WI38 (cell line): ENCODE measurements at regions not wholly inside any gene's neighbourhood (a gene's known extent, or its start where the extent isn't known, plus 50 kb on each side); places are given as distances from the start of the nearest gene placed in this dataset.

Experiments used
- H3K4me3 ChIP-seq: 2 replicates; pipeline ENCODE4 v1.5.1; 2011; ENCODE audit warnings: low read depth, mild to moderate bottlenecking, control low read depth, low read length
- CTCF ChIP-seq: IDR thresholded peaks from 2 replicates; pipeline ENCODE4 v1.5.1; 2012; ENCODE audit warnings: low read depth, mild to moderate bottlenecking, control low read depth, low read length

GRCh38 chr1:201761178-201761577 lies 67.8 kb upstream of the IPO9 start:
- no peak for TF ChIP-seq CTCF
- H3K4me3 ChIP-seq: no peak overlapping the region

- H3K4me3 ChIP-seq: no peak overlapping the region
- TF ChIP-seq CTCF: no peak
Measured at GRCh38 chr1:201761871-201762270, 67.1 kb upstream of the IPO9 start.

- TF ChIP-seq CTCF: no peak
- H3K4me3 ChIP-seq: no peak overlapping the region
Measured at GRCh38 chr1:201762381-201762780, 66.6 kb upstream of the IPO9 start.

- no peak overlapping the region for H3K4me3 ChIP-seq
- TF ChIP-seq CTCF: no peak
Measured at GRCh38 chr1:201763455-201764140, 65.4 kb upstream of the IPO9 start.

- no peak for TF ChIP-seq CTCF
- H3K4me3 ChIP-seq: no peak overlapping the region
Measured at GRCh38 chr1:201764166-201764565, 64.8 kb upstream of the IPO9 start.

GRCh38 chr1:201764579-201764978 lies 64.4 kb upstream of the IPO9 start:
- no peak overlapping the region for H3K4me3 ChIP-seq
- no peak for TF ChIP-seq CTCF

GRCh38 chr1:201766131-201766866 lies 62.7 kb upstream of the IPO9 start:
- TF ChIP-seq CTCF: no peak
- H3K4me3 ChIP-seq: no peak overlapping the region
